Left lung (tissue), 4 donors: ENCODE measurements at regions not wholly inside any gene's neighbourhood (a gene's known extent, or its start where the extent isn't known, plus 50 kb on each side); places are given as distances from the start of the nearest gene placed in this dataset.

ENCODE experiments used
- ATAC-seq: fragments of 200-7000 bp; cut with Tn5 transposase; one replicate; pipeline ENCODE4 v1.9.1; 2020; ENCODE audit warnings: moderate library complexity
- DNase-seq, 4 donors: peaks; one replicate each; pipeline ENCODE4 v3.0.0-alpha.2; 2013 to 2020
- H3K27ac ChIP-seq, 2 donors: fragments of 200-600 bp; sonication (generic) in 1 of 2; one replicate each; pipeline versions ENCODE4 v1.5.0 to v1.8.0; 2020 to 2021
- H3K27me3 ChIP-seq, 2 donors: fragments of 200-600 bp; sonication (generic) in 1 of 2; one replicate each; pipeline versions ENCODE4 v1.5.0 to v1.8.0; 2020 to 2021
- H3K36me3 ChIP-seq, 2 donors: fragments of 200-600 bp; sonication (generic) in 1 of 2; one replicate each; pipeline versions ENCODE4 v1.5.0 to v1.8.0; 2020 to 2021
- H3K4me1 ChIP-seq, 2 donors: fragments of 200-600 bp; one replicate each; pipeline ENCODE4 v1.8.0; 2021
- H3K4me3 ChIP-seq, 2 donors: fragments of 200-600 bp; sonication (generic) in 1 of 2; one replicate each; pipeline versions ENCODE4 v1.5.0 to v1.8.0; 2020 to 2021; ENCODE audit warnings: mild to moderate bottlenecking in 1 of 2
- H3K9me3 ChIP-seq, 2 donors: fragments of 200-600 bp; sonication (generic) in 1 of 2; one replicate each; pipeline versions ENCODE4 v1.5.0 to v1.8.0; 2020 to 2021
- CTCF ChIP-seq, 2 donors: fragments of 200-600 bp; sonication (generic) in 1 of 2; IDR thresholded peaks; one replicate each; pipeline versions ENCODE4 v1.5.0 to v1.8.0; 2021; ENCODE audit warnings: antibody characterized with exemption in 2 of 2
- intact Hi-C, 2 donors: fragments of 100-400 bp; cut with DNase I; formaldehyde crosslinking; loops; one replicate each; pipeline versions ENCODE4 v1.11.2 to v1.14.2; 2022
- donor health status: DM: no; HTN: yes; CAD: no.
- donor health status: DM: no; HTN: no; CAD: no.

GRCh38 chr14:28599605-28600004, 167.0 kb upstream of the FOXG1 start:
- H3K27me3 ChIP-seq, result no peaks in the 10 kb centered on the region
- no peaks in the 10 kb centered on the region for H3K36me3 ChIP-seq
- no peaks in the 10 kb centered on the region for H3K9me3 ChIP-seq
- intact Hi-C loops, result no loop called here
- H3K27ac ChIP-seq, result no peak overlapping the region
- no peak overlapping the region for H3K4me3 ChIP-seq
- DNase-seq (no peak), ATAC-seq (no peak)
- H3K4me1 ChIP-seq, result no peaks in the 10 kb centered on the region
- TF ChIP-seq CTCF (IDR thresholded peaks at IDR 0.05), result no peak

- intact Hi-C loops, result no loop called here
- Histone ChIP-seq H3K27ac (no peak overlapping the region), H3K4me1 (no peaks in the 10 kb centered on the region), H3K9me3 (no peaks in the 10 kb centered on the region), H3K4me3 (no peak overlapping the region), H3K27me3 (no peaks in the 10 kb centered on the region), H3K36me3 (no peaks in the 10 kb centered on the region)
- ATAC-seq (no peak), DNase-seq (no peak)
- no peak for TF ChIP-seq CTCF (IDR thresholded peaks at IDR 0.05)
These were observed 163.0 kb upstream of the FOXG1 start for GRCh38 chr14:28603606-28604005.

GRCh38 chr14:28607661-28608060, 158.9 kb upstream of the FOXG1 start:
- Histone ChIP-seq H3K36me3 (no peaks in the 10 kb centered on the region), H3K4me1 (no peaks in the 10 kb centered on the region), H3K4me3 (no peak overlapping the region), H3K27me3 (no peaks in the 10 kb centered on the region), H3K27ac (no peak overlapping the region), H3K9me3 (no peaks in the 10 kb centered on the region)
- TF ChIP-seq CTCF (IDR thresholded peaks at IDR 0.05), result no peak
- intact Hi-C loops, result no loop called here
- no peak for ATAC-seq
- DNase-seq, result no peak

- intact Hi-C loops, result no loop called here
These were observed 158.1 kb upstream of the FOXG1 start for GRCh38 chr14:28608443-28608842.

More at GRCh38 chr14:28608443-28608842, 158.1 kb upstream of the FOXG1 start:
- H3K27ac ChIP-seq, result no peak overlapping the region
- H3K27me3 ChIP-seq, result no peaks in the 10 kb centered on the region
- no peak for DNase-seq
- ATAC-seq, result no peak
- no peaks in the 10 kb centered on the region for H3K36me3 ChIP-seq
- no peak for TF ChIP-seq CTCF (IDR thresholded peaks at IDR 0.05)
- H3K4me1 ChIP-seq, result no peaks in the 10 kb centered on the region
- no peaks in the 10 kb centered on the region for H3K9me3 ChIP-seq
- no peak overlapping the region for H3K4me3 ChIP-seq
